Mucosa of rectum (tissue), 2 donors: ENCODE measurements at regions not wholly inside any gene's neighbourhood (a gene's known extent, or its start where the extent isn't known, plus 50 kb on each side); places are given as distances from the start of the nearest gene placed in this dataset.

ENCODE experiments used
- H3K27ac ChIP-seq, 2 donors: one replicate each; pipeline ENCODE4 v1.7.0; 2013; ENCODE audit warnings: inconsistent platforms in 2 of 2, low read depth in 2 of 2, low read length in 2 of 2
- H3K27me3 ChIP-seq, 2 donors: one replicate each; pipeline ENCODE4 v1.7.0; 2013; ENCODE audit warnings: low read length in 2 of 2; ENCODE audit not compliant: control insufficient read depth in 2 of 2, insufficient read depth in 2 of 2
- H3K36me3 ChIP-seq, 2 donors: one replicate each; pipeline ENCODE4 v1.7.0; 2013; ENCODE audit warnings: low read length in 2 of 2; ENCODE audit not compliant: control insufficient read depth in 2 of 2, insufficient read depth in 2 of 2
- H3K4me1 ChIP-seq, 2 donors: one replicate each; pipeline ENCODE4 v1.7.0; 2013; ENCODE audit warnings: low read length in 2 of 2, mild to moderate bottlenecking in 1 of 2; ENCODE audit not compliant: control insufficient read depth in 2 of 2, insufficient read depth in 2 of 2
- H3K4me3 ChIP-seq, 2 donors: one replicate each; pipeline ENCODE4 v1.7.0; 2013; ENCODE audit warnings: low read length in 2 of 2
- H3K9ac ChIP-seq, 2 donors: one replicate each; pipeline ENCODE4 v1.7.0; 2013; ENCODE audit warnings: low read length in 2 of 2, low read depth in 1 of 2, mild to moderate bottlenecking in 1 of 2
- H3K9me3 ChIP-seq, 2 donors: one replicate each; pipeline ENCODE4 v1.7.0; 2013; ENCODE audit warnings: low read length in 2 of 2; ENCODE audit not compliant: control insufficient read depth in 2 of 2
- donor health status: healthy.
- donor health status: Normal muscosa, but diverticular disease.

DNA sequence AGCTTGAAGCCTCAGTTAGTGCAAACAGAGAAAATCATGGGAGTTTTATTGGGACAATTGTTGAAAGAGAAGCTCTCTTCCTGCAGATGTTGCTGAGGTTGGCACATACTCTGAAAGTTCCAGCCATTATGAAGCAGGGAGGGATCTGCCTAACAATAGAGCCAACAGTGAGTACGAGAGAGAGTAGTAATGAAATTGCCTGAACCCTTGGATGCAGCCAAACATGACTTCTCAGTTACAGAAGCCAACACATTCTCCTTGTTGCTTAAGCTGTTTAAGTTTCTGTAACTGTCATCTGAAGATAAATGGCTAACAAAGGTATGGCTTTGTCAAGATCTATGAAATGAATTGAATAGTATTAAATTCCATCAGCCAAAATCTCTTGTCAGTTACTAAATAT, 211.0 kb upstream of the TTC14 start:
- Histone ChIP-seq H3K9me3 (no peaks in the 10 kb centered on the region), H3K27ac (no peak overlapping the region), H3K4me3 (no peak overlapping the region), H3K27me3 (no peaks in the 10 kb centered on the region), H3K9ac (no peak overlapping the region), H3K36me3 (no peaks in the 10 kb centered on the region), H3K4me1 (no peaks in the 10 kb centered on the region)

- no peaks in the 10 kb centered on the region for H3K36me3 ChIP-seq
- H3K27ac ChIP-seq: no peak overlapping the region
- H3K27me3 ChIP-seq: no peaks in the 10 kb centered on the region
- no peak overlapping the region for H3K4me3 ChIP-seq
- no peak overlapping the region for H3K9ac ChIP-seq
- H3K9me3 ChIP-seq: no peaks in the 10 kb centered on the region
- no peaks in the 10 kb centered on the region for H3K4me1 ChIP-seq
Measured at GRCh38 chr3:180401226-180401625, 200.7 kb upstream of the TTC14 start.

GRCh38 chr3:180402471-180403073, 199.4 kb upstream of the TTC14 start:
- no peak overlapping the region for H3K4me3 ChIP-seq
- H3K27ac ChIP-seq: no peak overlapping the region
- no peak overlapping the region for H3K9ac ChIP-seq
- no peaks in the 10 kb centered on the region for H3K27me3 ChIP-seq
- no peaks in the 10 kb centered on the region for H3K4me1 ChIP-seq
- H3K36me3 ChIP-seq: no peaks in the 10 kb centered on the region
- H3K9me3 ChIP-seq: no peaks in the 10 kb centered on the region

DNA sequence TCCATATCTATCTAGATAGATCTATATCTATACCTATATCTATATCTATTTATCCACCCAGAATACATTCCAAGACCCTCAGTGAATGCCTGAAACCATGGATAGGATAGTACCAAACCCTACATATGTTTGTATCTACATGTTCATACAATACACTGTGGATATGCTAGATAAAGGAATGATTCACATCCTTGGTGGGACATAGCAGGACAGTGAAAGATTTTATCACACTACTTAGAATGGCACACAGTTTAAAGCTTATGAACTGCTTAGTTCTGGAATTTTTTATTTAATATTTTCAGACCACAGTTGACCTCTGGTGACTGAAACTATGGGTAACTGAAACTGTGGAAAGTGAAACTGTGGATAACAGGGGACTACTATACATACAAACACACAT, 198.8 kb upstream of the TTC14 start:
- Histone ChIP-seq H3K4me1 (no peaks in the 10 kb centered on the region), H3K36me3 (no peaks in the 10 kb centered on the region), H3K9ac (no peak overlapping the region), H3K4me3 (no peak overlapping the region), H3K9me3 (no peaks in the 10 kb centered on the region), H3K27me3 (no peaks in the 10 kb centered on the region), H3K27ac (no peak overlapping the region)

DNA sequence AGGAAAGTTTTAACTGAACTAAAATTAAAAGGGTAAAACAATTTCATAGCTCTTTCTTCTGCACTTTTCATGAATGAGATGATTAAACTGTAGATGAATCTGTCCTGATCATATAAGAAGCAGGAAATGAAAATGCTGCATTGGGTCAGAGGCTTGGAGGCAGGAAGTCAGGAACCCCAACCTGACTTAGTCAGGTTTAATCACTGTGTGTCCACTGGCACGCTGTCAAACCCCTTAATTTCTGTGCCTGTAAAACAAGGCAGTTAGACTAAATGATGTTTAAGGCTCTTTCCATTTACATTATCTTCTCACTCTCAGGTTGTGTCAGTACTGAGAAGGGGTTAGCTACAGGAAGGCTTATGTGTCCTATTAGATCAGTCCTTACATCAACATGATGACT, 193.3 kb upstream of the TTC14 start:
- no peak overlapping the region for H3K4me3 ChIP-seq
- H3K27me3 ChIP-seq: no peaks in the 10 kb centered on the region
- no peak overlapping the region for H3K27ac ChIP-seq
- no peaks in the 10 kb centered on the region for H3K4me1 ChIP-seq
- no peaks in the 10 kb centered on the region for H3K36me3 ChIP-seq
- H3K9me3 ChIP-seq: no peaks in the 10 kb centered on the region
- H3K9ac ChIP-seq: no peak overlapping the region

- Histone ChIP-seq H3K9ac (no peak overlapping the region), H3K36me3 (no peaks in the 10 kb centered on the region), H3K27ac (no peak overlapping the region), H3K4me1 (no peaks in the 10 kb centered on the region), H3K4me3 (no peak overlapping the region), H3K27me3 (no peaks in the 10 kb centered on the region), H3K9me3 (no peaks in the 10 kb centered on the region)
Measured at GRCh38 chr3:180409170-180409569, 192.8 kb upstream of the TTC14 start.

DNA sequence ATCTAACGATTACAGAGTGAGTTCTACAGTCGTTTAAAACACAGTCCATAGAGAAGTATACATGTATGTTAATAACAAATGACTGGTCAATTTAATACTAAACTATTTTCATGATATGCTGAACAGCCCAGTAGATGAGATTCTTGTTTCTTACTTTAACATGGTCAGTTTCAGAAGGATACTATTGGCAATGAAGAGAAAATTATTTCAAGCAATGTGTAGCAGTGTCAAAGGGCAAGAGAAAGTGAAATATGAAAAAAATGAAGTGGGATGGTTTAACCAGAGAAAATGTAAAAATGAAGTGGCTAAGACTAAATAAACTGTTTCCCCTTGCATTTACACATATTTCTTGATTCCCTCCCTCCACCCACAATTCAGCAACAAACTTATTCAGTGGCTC, 192.1 kb upstream of the TTC14 start:
- H3K36me3 ChIP-seq: no peaks in the 10 kb centered on the region
- H3K27me3 ChIP-seq: no peaks in the 10 kb centered on the region
- H3K9me3 ChIP-seq: no peaks in the 10 kb centered on the region
- H3K4me3 ChIP-seq: no peak overlapping the region
- H3K9ac ChIP-seq: no peak overlapping the region
- no peaks in the 10 kb centered on the region for H3K4me1 ChIP-seq
- H3K27ac ChIP-seq: no peak overlapping the region

DNA sequence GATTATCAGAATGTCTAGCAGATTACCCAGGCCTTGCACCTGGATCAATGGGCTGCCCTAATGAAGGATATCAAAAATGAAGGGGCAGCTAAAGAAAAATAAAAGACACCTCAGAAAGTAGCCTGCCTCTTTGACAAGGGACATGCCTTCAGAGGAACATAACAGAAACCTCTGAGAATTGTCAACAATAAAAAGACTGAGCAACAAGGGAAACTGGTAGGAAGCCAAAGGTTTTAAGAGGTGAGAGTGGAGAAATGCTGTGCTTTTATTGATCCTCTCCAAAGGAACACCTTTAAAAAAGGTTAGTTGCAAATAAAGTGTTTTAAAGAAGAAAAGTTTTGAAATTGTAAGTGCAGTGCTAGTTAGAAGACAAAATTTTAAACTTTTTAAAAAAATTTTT, 187.8 kb upstream of the TTC14 start:
- Histone ChIP-seq H3K36me3 (no peaks in the 10 kb centered on the region), H3K4me1 (no peaks in the 10 kb centered on the region)

DNA sequence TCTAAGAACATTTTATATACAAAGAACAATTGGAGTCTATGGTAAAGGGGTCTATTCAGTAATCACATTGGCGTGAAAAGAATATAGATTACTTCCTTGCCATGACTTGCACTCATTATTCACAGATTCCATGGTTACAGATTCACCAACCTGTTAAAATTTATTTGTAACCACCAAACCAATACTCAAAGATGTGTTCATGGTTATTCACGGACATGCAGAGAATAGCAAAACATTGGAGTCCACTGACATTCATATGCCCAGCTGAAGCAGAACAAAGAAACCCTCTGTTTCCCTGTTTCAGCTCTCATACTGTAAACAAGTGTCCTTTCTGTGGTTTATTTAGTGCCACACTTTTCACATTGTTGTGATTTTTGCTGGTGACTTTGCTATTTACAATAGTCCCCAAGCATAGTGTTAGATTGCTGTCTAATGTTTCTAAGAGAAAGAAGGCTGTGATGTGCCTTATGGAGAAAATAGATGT, 185.8 kb upstream of the TTC14 start:
- no peak overlapping the region for H3K27ac ChIP-seq

More for the DNA sequence above, 187.8 kb upstream of the TTC14 start:
- Histone ChIP-seq H3K4me3 (no peak overlapping the region), H3K9ac (no peak overlapping the region), H3K27me3 (no peaks in the 10 kb centered on the region), H3K9me3 (no peaks in the 10 kb centered on the region), H3K27ac (no peak overlapping the region)

DNA sequence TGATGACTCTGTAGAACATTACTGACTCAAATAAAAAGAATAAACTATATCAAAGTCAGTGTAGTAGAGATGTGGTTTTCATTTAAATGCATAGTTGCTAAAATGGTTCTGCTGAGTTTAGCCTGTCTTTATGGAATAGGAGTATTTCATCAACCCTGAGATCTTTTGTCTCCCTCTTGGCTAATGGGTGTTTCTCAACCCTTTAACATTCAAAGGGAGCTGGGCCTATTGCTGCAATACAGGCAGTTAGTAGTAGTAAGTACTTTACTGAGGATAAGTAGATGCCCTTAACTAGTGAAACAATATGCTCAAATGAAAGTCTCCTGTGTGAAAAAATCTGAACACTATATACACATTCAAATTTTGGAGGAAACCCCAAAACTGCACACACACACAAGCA, 184.7 kb upstream of the TTC14 start:
- H3K9me3 ChIP-seq: no peaks in the 10 kb centered on the region
- no peaks in the 10 kb centered on the region for H3K36me3 ChIP-seq
- H3K4me3 ChIP-seq: no peak overlapping the region

More for the DNA sequence above, 185.8 kb upstream of the TTC14 start:
- H3K27me3 ChIP-seq: no peaks in the 10 kb centered on the region
- H3K4me1 ChIP-seq: no peaks in the 10 kb centered on the region
- no peak overlapping the region for H3K9ac ChIP-seq
- H3K9me3 ChIP-seq: no peaks in the 10 kb centered on the region
- no peaks in the 10 kb centered on the region for H3K36me3 ChIP-seq
- no peak overlapping the region for H3K4me3 ChIP-seq

DNA sequence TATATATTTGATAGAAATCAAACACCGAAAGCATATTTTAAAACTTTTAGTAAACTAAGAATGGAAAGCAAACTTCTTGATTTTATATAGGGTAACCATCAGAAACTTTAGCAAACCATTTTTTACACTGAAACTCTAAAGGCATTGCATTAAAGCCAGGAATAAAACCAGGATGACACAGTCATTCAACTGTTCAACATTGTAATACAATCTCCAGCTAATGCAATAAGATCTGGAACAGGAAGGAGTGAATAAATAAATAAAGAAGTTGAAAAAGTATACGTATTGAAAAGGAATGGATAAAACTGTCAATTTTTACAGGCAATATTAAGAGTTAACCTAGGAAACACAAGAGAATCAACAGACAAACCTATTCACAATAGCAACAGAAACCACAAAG, 181.9 kb upstream of the TTC14 start:
- H3K27me3 ChIP-seq: no peaks in the 10 kb centered on the region
- H3K27ac ChIP-seq: no peak overlapping the region
- no peak overlapping the region for H3K4me3 ChIP-seq
- H3K9ac ChIP-seq: no peak overlapping the region
- H3K36me3 ChIP-seq: no peaks in the 10 kb centered on the region
- H3K9me3 ChIP-seq: no peaks in the 10 kb centered on the region
- no peaks in the 10 kb centered on the region for H3K4me1 ChIP-seq

More for the DNA sequence above, 184.7 kb upstream of the TTC14 start:
- Histone ChIP-seq H3K27me3 (no peaks in the 10 kb centered on the region), H3K27ac (no peak overlapping the region), H3K4me1 (no peaks in the 10 kb centered on the region), H3K9ac (no peak overlapping the region)
